Stimulated activated CD8-positive, alpha-beta memory T cell treated with anti-CD3 and anti-CD28 coated beads, Interleukin-12 subunit alpha, Interleukin-12 subunit beta, amount 100 ng/mL, for 4 hours (primary cell): ENCODE measurements at regions not wholly inside any gene's neighbourhood (a gene's known extent, or its start where the extent isn't known, plus 50 kb on each side); places are given as distances from the start of the nearest gene placed in this dataset.

Experiments used
- DNase-seq: peaks from one replicate; pipeline ENCODE4 v3.0.0-alpha.2; 2020; ENCODE audit warnings: low read depth

DNA sequence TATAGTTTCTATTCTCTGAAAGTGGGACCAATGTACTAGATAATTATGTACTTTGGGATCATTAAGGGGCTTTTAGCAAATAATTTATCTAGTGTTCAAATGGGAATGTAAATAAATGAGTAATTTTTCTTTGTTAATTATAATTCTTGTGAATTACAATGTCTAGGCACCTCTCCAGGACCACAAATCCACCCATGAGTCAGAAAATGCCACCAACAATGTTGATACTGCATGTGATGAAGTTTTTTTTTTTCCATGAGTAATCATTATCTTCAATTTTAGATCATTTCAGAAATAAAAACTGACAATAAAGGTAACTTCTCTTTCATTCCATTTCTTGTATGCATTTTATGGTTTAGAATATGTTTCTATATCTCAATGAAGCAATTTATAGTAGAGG, 470.3 kb downstream of the VRK1 start:
- no peak for DNase-seq

DNA sequence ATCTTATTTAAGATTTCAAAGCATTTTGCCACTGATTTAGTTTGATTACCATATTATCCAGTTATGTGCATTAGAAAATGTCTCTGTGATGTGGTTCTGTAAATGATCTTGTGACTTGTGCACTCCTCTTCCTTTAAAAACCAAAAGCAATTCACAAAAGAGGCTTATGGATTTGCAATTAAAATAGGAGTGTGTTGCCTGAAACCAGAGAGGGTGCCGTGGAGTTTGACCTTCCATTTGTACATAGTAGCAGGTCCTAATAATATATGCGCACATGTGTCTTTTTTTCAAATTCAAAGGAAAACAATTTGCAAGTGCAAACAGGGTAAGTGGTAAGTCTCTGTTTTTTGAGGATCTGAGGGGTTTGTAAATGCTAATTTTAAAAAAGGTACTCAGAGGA, 470.9 kb downstream of the VRK1 start:
- DNase-seq = no peak

DNA sequence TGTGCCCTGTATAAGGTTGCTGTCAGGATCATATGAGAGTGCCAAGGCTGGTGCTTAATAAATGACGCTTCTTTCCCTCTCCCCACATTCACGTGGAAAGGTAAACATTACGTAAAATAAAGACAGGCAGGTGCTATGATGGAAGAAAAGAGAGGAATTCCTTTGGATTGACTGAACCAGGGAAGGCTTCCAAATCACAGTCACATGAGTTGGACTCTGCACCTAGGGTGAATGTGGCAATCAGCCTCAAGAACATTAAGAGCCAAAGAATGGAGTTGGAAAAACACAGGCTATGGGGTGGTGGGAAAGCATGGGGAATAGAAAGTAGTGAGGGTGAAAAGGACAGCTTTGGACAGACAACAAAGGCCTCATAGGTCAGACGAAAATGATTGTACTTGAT, 473.1 kb downstream of the VRK1 start:
- no peak for DNase-seq

DNA sequence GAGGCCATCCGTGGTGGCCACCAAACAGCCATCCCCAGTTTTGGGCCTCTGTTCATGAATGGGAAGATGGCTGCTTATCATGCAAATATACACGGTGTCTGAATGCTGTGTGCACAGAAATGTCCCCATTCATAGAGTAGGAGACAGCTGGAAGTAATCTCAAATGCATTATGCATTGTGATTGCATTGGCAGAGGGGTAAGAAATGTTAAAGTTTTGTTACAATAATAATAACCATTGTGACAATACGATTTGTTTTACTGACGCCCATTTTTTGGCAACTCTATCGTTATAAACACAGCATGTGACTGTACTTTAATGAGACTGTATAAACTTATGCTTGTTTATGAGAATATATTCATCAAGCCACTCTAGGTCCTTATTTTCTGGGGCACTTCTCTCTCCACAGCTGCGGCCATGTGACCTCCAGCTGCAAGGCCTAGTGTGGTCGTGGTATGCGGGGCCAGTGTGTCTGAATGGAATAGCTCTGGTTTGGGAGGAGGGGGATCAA, 474.3 kb downstream of the VRK1 start:
- no peak for DNase-seq

DNA sequence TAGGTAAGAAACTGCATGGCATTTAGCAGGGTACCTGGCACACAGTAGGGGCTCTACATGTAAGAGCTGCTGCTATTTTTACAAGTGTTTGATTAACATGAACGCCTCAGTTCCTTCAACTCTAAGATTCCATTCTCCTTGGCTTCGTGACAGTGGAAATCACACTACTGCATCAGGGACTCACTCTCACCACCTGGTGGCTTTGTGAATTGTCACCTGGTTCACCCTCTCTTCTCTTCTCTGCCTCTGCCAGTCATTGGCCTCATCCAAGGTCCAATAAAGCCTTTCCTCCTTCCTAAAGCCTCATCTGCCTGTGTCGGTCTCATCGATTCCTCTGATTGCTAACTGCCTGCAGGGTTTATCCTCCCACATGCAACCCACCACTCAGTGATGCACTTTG, 476.4 kb downstream of the VRK1 start:
- no peak for DNase-seq

DNA sequence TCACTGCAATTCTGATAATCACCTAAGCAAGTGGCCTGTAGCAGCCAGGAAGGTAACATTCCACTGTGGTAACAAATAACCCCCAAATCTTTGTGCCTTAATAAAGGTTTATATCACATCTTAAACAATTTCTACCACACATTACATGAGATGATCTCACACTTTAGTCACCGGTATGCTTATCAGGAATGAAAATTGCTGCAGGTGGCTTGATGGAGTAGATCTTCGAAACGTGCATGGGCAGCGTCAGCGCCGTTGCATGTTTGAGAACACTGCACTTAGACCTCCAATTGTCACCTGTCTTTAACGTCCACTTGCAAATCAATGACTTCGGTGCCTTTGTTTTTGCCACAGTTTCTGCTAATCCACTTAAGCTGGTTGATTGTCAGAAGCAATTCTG, 477.4 kb downstream of the VRK1 start:
- no peak for DNase-seq

DNA sequence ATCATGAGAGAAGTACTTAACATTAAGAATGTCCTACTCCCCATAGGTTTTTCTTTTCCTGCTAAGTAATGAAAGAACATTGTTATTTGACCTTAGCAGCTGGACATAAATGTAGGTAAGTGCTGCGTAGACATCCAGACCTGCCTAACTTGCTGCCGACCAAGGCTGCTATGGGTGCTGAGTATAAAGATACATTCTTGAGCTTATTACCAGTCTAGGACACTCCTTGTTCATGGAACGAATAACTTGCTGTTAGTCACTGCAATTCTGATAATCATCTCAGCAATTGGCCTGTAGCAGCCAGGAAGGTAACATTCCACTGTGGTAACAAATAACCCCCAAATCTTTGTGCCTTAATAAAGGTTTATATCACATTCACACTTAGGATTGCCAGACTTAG, 478.1 kb downstream of the VRK1 start:
- no peak for DNase-seq

DNA sequence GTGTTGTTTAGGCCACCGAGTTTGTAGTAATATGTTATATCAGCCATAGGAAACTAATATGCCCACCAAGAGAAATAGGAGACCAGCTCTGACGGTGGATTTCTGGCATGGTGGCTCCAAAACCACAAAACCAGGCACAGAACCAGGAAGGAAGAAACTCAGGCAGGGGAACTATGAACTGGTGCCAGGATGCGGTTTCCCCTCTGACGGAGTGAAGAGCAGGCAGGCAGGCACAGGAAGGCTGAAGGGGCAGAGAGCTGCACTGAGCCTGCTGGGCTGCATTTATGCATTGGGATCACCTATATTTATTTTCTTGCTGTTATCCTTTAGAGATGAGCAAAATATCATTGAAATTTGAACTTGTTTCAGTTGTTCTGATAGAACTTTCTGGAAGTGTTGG, 479.4 kb downstream of the VRK1 start:
- DNase-seq = no peak

DNA sequence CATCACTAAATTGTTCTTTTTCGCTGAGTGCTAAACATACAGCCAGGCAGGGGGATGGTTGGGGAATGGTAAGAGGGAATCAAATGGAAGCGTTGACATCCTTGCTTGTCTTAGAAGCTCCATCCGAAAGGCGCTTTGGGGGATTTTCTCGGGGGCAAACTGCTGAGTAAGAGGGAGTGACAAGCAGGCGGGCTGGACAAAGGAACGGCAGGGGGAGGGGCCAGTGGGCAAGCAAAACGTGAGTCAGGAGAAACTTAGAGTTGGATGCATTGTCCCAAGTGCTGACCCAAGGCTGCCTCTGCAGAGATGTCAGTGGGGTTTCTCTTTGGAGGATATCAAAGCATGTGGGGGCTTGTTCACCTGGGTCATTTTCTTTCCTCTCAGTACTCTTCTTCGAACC, 480.5 kb downstream of the VRK1 start:
- DNase-seq = no peak

DNA sequence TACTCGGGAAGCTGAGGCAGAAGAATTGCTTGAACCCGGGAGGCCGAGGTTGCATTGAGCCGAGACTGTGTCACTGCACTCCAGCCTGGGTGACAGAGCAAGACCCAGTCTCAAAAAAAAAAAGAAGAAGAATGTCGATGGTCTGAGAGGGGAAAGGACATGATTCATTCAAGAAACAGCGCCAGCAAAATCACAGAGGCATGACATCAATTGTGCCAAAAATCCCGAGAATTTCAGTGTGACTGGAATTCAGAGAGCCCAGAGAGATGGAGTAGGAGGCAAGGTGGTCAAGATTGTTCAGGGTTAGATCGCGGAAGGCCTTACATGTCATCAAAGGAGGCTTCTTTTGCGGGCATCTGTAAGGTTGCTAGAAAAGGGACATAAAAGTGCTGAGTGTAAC, 483.3 kb downstream of the VRK1 start:
- no peak for DNase-seq

DNA sequence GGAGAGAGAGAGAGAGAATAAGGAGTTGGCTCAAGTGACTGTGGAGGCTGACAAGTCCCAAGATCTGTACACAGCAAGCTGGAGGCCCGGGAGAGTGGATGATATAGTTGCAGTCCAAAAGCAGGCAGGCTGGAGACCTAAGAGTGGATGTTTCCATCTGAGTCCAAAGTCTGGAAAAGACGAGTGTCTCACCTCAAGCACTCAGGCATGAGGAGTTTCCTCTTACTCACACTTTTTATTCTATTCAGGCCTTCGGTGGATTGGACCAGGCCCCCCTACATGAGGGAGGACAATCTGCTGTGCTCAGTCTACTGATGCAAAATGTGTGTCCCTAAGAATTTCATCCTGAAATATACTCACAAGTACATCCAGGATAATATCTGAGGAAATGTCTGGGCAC, 484.6 kb downstream of the VRK1 start:
- no peak for DNase-seq

DNA sequence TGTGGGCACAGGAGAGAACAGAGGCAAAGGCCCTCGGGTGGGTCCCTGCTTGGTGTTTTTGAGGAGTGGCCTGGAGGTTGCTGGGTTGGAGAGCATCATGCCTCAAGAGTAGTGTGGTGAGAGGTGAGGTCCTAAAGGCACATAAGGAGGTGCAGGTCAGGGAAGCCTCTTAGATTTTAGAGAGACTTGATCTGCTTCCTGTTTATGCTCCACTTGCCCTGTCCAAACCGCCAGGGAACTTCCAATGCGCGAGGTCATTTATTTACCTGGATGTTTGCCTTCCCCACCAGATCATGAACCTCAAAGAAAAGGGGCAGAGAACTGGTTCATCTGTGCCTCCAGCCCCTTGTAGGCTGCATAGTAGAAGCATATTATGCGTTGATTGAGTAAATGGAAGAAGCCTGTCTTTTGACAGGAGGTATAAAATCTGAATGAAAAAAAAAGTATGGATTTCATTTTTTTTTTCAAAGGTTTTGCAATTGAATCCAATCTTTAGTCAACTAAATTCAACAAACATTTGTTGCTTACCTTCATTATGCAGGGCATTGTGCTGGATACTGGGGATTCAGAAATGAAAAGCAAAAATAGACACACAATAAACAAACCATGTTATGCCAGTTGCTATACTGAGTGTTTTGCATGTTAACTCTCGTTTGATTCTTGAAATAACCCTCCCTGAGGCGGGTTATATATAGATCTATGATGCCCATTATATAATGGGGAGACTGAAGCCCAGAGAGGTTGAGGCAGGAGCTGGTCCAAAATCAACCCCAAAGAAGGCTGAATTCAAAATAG, 485.2 kb downstream of the VRK1 start:
- no peak for DNase-seq

DNA sequence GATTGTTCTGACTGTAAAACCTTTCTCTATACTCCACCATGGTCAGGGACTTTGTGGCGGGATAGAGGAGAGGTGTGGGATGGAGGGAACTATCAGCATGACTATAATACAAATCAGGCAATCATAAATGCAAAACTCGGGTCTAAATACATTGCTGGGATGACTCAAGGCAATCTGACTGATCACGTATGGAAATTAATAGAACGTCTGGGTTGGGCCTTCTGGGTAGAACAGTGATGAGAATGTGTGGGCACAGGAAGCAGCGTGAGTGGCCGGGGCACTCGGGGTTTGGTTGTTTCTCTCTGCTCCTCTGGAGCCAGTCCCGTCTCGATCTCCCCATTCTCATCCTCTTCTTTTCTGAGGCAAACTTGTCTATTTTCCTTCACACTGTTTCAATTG, 485.8 kb downstream of the VRK1 start:
- DNase-seq = no peak

DNA sequence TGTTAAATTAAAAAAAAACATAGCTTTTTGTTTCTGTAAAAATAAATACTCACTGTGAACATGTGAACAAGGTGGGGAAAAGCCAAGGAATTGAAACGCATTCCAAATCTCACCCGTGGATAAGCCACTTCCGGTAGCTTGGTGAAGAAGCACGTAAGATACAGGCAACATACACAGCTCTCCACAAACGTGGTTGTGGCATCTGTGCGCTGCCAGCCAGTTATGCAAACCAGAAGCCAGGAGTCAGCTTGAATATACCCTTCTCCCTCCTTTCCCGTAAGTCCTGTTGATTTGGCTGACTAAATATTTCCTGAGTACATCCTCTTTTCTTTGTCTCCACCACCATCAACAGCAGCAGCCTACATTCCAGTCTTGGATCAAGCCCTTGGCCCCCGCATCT, 486.2 kb downstream of the VRK1 start:
- no peak for DNase-seq

DNA sequence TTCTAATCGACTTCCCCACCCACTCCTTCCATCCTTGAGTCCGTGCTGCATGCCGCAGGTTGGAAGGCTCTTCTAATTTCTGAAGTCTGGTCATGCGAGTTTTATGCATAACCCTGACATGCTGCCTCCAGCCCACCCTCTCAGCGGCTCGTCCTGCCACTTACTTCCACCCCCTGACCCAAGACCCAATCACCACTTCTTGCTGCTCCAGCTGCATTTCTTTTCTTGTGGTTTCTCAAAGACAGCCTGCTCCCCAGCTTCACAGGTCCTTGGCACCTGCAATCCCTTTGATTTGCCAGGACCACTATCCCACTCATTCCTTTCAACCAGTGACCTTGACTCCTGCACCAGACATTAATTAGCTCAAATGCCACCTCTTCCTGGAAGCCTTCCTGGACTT, 486.7 kb downstream of the VRK1 start:
- DNase-seq = no peak

DNA sequence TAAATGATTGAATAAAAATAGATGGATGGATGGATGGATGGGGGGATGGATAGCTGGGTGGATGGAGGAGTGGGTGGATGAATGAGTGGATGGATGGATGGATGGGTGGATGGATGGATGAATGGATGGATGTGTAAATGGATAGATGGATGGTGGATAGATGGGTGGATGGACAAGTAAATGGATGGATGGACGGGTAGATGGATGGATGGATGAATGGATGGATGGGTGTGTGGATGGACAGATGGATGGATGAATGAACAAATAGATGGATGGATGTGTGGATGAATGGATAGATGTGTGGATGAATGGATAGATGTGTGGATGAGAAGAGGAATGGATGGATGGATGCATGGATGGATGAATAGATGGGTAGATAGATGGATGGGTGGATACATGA, 490.8 kb downstream of the VRK1 start:
- DNase-seq = no peak

DNA sequence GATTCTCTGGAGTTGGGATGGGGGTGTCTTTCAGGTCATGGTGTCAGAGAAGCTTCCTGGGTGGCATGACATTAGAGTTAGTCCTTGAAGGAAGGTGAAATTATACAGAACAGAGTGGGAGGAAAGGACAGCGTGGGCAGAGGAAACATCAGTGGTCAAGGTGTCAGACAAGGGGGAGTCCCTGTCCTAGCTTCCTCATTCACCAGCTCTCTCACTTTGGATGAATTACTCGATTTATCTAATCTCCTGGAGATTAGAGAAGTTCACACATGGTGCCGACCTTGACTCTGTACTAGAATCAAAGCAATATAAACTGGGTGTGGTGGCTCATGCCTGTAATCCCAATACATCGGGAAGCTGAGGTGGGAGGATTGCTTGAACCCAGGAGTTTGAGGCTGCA, 492.9 kb downstream of the VRK1 start:
- DNase-seq = no peak

DNA sequence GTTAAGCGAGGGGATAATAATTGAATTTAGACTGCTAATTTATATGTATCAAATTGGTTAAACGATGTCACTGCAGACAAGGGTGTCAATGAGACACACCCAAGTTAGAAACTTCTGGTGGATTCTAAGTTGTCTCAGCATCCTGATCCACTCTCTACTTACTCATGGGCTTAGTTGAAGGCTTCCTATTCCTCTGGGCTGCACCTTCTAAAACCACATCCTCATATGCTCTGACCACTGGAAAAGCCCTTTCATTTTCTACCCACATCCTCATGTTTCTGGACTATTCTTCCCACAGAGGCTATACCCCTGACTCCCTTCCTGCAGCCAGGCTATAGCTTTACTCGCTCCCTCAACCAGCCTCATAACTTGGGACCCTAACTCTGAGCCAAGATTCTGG, 493.8 kb downstream of the VRK1 start:
- no peak for DNase-seq

DNA sequence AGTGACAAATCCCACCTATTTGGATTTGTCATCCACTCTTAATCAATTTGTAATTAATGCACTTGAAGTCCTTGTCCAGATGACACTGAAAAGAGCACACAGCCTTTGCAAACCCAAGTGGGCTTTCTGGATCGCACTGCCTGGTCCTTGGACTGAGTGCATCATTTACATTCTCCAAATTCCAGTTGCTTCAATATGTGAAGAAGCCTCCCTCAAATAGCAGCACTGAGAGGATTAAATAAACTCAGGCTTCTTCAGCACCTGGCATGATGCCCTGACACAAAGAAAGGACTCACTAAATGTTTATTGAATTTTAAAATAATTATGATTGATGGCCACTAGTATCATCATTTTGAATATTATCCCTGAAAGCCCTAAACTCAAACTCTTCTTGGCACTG, 496.5 kb downstream of the VRK1 start:
- no peak for DNase-seq

DNA sequence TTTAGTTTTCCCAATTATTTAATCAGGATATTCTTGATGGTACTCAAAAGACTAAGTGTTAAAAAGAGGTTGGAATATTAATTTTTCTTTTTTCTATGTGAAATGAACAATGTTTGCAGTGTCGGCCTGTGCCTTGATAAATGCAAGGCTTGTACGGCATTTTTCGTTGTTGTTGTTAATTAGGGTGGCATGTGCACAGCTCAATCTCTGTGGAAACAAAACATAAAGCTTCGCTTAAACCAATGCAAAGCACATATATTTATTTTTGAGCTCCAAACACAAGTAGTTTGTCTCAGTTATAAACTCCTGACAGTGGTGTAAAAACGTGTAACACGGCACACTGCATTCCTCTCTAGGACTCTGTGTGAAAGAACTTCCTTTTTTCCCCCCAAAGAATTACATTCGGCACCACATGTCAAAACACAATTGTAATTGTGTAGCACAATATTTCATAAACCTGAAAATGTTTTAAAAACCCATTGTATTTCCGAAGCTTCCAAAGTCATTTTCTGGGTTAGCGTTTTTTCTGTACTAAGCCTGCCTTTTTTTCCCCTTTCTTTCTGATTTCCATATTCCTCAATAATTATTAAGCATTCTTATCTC, 498.0 kb downstream of the VRK1 start:
- no peak for DNase-seq

DNA sequence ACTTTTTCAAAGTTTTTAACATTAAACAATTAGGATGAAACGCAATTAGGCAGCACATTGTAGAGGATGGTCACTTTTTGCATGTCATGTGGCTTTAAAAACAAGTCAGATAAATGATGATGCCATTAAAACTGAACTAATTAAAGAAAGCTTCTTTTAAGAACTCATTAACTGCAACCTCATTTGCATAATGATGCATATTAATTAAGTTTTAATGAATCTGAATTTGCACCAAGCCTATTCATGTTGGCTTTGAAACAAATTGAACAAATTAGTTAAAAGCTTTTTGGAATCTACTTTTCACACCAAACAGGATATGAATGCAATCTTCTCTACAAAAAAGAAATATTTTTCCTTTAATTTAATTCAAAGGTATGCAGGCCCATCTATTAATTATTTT, 499.0 kb downstream of the VRK1 start:
- no peak for DNase-seq

DNA sequence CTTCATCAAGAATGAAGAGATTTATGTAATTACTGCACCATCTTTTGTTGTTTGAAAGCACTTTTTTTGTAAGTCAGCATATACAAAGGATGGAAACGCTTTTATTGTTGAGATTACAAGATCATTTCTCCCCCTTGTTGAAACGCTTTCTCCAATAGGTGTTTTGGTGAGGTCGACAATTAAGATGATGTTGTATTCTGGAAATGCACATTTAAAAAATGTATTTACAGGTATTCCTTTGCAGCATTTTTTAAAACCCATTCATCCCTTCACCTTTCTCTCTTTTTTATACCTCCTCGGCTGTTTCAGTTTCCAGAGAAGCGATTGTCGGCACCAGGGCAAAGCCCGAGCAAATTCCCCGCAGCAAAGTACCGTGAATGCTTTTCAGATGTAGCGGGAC, 499.9 kb downstream of the VRK1 start:
- DNase-seq = no peak

DNA sequence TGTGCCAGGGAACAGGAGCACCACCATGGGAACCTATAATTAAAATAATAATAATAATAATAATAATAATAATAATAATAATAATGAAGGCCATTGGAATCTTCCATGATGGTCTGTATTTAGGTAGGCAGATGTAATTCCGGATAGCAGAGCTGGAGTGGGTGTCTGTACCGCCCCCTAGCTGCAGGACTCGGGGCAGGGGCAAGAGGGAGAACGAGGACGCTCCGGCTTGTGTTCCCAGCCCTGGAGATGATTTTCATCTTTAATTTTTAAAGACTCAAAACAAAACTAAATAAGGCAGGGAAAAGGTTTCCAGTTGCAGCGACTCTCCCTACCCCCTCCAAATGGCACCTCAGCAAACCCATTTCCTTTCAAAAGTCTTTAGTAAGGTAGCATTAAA, 501.1 kb downstream of the VRK1 start:
- no peak for DNase-seq

DNA sequence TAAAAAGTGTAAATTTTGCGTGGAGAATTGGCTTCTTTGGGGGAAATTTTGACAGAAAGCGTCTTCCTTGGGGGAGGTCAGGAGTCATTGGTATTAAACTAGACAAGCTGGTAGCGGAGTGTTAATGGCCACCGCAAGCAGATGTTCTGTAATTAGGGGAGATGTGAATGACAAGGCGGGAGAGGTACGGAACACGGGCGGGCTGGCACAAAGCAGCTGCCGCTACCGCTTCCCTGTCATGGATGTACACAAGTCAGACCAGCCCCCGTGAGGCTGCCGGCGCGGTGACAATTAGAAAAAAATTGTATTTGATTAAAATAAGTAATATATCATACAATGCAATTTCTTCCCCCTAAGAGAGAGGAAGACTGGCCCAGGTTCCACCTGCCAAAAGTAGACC, 501.6 kb downstream of the VRK1 start:
- no peak for DNase-seq
